ENCODE measurements at regions not wholly inside any gene's neighbourhood (a gene's known extent, or its start where the extent isn't known, plus 50 kb on each side); places are given as distances from the start of the nearest gene placed in this dataset.

GRCh38 chr15:69809421-69809820 lies 288.3 kb downstream of the TLE3 start:
- TF ChIP-seq CTCF (IDR thresholded peaks at IDR 0.05) (no peak), POLR2A (IDR thresholded peaks at IDR 0.05) (no peak)

Data from vagina (tissue), 2 donors.